SU-DHL-6 (cell line): ENCODE measurements at regions not wholly inside any gene's neighbourhood (a gene's known extent, or its start where the extent isn't known, plus 50 kb on each side); places are given as distances from the start of the nearest gene placed in this dataset.

Experiments
- CTCF ChIP-seq: fragments of 200-600 bp; sonication (generic); IDR thresholded peaks from one replicate; pipeline ENCODE4 v1.5.1; 2017; ENCODE audit warnings: antibody characterized with exemption, mild to moderate bottlenecking, low read length, moderate library complexity; ENCODE audit not compliant: insufficient read depth, poor library complexity, severe bottlenecking
- EZH2phosphoT487 ChIP-seq: fragments of 200-600 bp; sonication (generic), shearing (Covaris generic); conservative IDR thresholded peaks from 2 replicates; pipeline ENCODE4 v1.6.1; 2018; ENCODE audit warnings: mild to moderate bottlenecking, antibody characterized with exemption, low read length, moderate library complexity, mixed read lengths

DNA sequence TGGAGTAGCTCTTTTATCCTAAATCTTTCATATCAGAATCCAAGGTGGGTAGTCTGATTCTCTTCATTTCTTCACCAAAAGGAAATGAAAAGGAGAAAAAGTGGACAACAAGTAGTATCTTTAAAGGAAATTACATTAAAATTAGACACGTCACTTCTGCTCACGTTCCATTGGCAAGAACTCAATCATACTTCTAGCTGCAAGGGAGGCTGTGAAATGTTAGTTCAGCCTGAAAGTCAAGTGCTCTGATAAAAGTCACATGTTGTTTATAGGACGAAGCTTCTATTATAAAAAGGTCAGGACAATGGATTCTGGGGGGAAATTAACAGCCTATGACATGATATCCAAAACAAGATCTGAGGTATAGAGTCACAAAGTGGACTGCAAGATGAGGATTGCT, 164.6 kb upstream of the MCTP2 start:
- no peak for TF ChIP-seq CTCF
- TF ChIP-seq EZH2phosphoT487 = no peak
